ENCODE measurements at regions not wholly inside any gene's neighbourhood (a gene's known extent, or its start where the extent isn't known, plus 50 kb on each side); places are given as distances from the start of the nearest gene placed in this dataset.

DNA sequence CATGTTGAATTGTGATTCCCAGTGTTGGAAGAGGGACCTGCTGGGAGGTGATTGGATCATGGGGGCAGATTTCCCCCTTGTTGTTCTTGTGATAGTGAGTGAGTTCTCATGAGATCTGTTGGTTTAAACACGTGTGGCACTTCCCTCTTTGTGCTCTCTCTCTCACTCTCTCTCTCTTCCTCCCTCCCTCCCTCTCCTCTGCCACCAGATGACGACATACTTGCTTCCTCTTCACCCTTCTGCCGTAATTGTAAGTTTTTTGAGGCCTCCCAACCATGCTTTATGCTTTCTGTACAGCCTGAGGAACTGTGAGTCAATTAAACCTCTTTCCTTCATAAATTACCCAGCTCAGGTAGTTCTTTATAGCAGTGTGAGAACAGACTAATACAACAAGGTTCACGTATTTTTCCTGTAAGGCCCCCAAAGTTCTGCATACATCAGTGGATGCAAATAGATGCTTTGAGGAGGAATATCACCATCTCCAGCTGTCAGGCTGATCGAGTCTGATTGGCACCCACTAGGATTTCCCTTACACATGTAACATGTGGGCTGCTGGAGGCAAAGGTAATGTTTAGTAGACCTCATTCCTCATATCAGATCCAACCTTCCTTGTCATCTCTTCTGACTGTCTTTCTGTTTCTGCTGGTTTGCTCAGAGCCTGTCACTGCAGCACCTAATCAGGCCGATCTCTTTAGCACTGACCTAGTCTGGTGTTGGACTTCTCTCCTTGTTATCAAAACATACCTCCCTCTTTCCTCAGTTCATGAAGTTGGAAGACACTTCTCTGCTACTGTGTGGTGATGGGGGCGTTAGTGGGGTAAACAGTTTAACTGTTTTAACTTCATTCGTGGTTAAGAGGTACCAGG lies 54.3 kb upstream of the BACH2 start:
- no CpG with 5 or more reads among the region's 8 CpGs for WGBS (ENCODE audit: insufficient coverage)
- ATAC-seq (replicated peaks in 1 of 4): peak; percentile 91 to 98 (median 95)
- Histone ChIP-seq H3K36me3 (ENCODE audit: control insufficient read depth in 2 of 2, extremely low read depth in 1 of 2, insufficient read depth in 1 of 2, low read length in 1 of 2) (no peaks in the 10 kb centered on the region), H3K4me1 (ENCODE audit: control insufficient read depth in 1 of 2, extremely low read depth in 1 of 2, insufficient read depth in 2 of 2, low read length in 2 of 2) (peaks cover 5 to 10% of the 10 kb centered on the region in 2 experiments), H3K4me3 (ENCODE audit: control insufficient read depth in 1 of 2, extremely low read depth in 1 of 2, low read length in 1 of 2) (no peak overlapping the region), H3K27me3 (replicated peaks in 1 of 2; ENCODE audit: control insufficient read depth in 2 of 2, extremely low read depth in 1 of 2, insufficient read depth in 2 of 2, low read length in 1 of 2) (peaks cover 0 to 1% of the 10 kb centered on the region in 2 experiments), H3K9me3 (no peaks in the 10 kb centered on the region), H3K27ac (ENCODE audit: low read length) (peak overlapping the region; percentile 57)
- peak; percentile 10 to 80 (median 48) for DNase-seq
- H3K27ac Mint-ChIP-seq: peak overlapping the region; percentile 74 to 88
- H3K36me3 Mint-ChIP-seq: no peaks in the 10 kb centered on the region
- peaks cover 2 to 4% of the 10 kb centered on the region in 2 donors for H3K27me3 Mint-ChIP-seq
- CTCF ChIA-PET: no interaction called here
- peak overlapping the region in 2 of 3 donors; percentile 14 to 27 for H3K4me3 Mint-ChIP-seq
- peaks cover 0 to 3% (median 0%) of the 10 kb centered on the region in 3 donors for H3K9me3 Mint-ChIP-seq
- H3K4me1 Mint-ChIP-seq: peaks cover 23 to 29% (median 26%) of the 10 kb centered on the region in 3 donors
- POLR2A ChIA-PET: interaction anchor here in 1 of 2 donors (0.8 kb wide), 1 partner anchor 54 kb away, joined by 3 read pairs; no protein-coding TSS in a partner anchor

DNA sequence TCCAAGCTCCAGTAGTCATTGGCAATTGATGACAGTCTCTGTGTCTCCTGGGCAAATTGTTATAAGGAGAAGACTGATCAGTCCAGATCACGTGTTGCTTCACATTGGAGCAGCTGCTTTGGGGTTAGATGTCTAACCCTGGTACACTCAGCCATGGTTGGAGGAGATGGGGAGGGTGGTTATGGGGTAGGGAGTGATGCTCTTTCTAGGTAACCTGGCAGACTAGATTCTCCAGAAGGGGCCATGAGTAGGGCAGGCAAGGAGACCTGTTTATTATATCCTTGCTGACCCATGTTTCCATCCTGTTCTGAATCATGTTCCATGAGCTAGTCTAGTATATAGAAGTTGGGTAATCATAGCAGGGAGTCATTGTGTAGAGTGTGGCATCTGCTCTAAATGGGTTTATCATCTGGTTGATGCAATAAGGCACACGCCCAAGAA lies 50.8 kb upstream of the BACH2 start:
- WGBS (ENCODE audit: insufficient coverage): 93% methylated on average over 2 of the region's 2 CpGs
- DNase-seq: no peak

DNA sequence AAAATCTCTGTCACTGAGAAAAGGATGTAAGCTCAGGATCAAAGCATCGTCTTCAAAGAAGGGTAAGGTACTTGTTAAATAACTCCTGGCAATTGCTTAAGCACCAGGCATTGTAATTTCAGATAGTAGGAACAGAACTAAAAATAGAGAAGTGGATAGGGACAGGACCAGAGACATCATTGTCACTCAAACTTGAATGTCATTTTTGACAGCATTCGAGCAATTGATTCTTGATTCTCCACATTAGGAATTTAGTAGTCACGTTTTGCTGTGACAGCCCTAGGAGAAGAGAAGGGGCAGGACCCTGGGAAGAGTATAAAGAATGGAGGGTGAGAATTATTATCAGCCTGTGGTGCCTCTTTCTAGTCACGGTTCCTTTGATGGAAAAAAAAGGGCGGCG lies 50.1 kb upstream of the BACH2 start:
- DNase-seq (no peak), ATAC-seq (replicated peaks in 1 of 4) (no peak)
- 67% methylated on average over 3 of the region's 6 CpGs for WGBS (ENCODE audit: insufficient coverage)
- H3K27me3 Mint-ChIP-seq: peaks cover 5 to 10% of the 10 kb centered on the region in 2 donors
- Histone ChIP-seq H3K36me3 (ENCODE audit: control insufficient read depth in 2 of 2, extremely low read depth in 1 of 2, insufficient read depth in 1 of 2, low read length in 1 of 2) (no peaks in the 10 kb centered on the region), H3K27me3 (replicated peaks in 1 of 2; ENCODE audit: control insufficient read depth in 2 of 2, extremely low read depth in 1 of 2, insufficient read depth in 2 of 2, low read length in 1 of 2) (peaks cover 0 to 4% of the 10 kb centered on the region in 2 experiments), H3K9me3 (no peaks in the 10 kb centered on the region), H3K4me3 (ENCODE audit: control insufficient read depth in 1 of 2, extremely low read depth in 1 of 2, low read length in 1 of 2) (no peak overlapping the region), H3K4me1 (ENCODE audit: control insufficient read depth in 1 of 2, extremely low read depth in 1 of 2, insufficient read depth in 2 of 2, low read length in 2 of 2) (peaks cover 5 to 10% of the 10 kb centered on the region in 2 experiments), H3K27ac (ENCODE audit: low read length) (no peak overlapping the region)
- no peak overlapping the region for H3K4me3 Mint-ChIP-seq
- peaks cover 0 to 3% (median 0%) of the 10 kb centered on the region in 3 donors for H3K9me3 Mint-ChIP-seq
- peaks cover 16 to 20% (median 17%) of the 10 kb centered on the region in 3 donors for H3K4me1 Mint-ChIP-seq
- ChIA-PET CTCF (interaction anchor here in 1 of 2 donors (1.3 kb wide), 1 partner anchor 46 kb away, joined by 5 read pairs; no protein-coding TSS in a partner anchor), POLR2A (no interaction called here)
- no peaks in the 10 kb centered on the region for H3K36me3 Mint-ChIP-seq
- H3K27ac Mint-ChIP-seq: no peak overlapping the region

More for the DNA sequence above, 50.8 kb upstream of the BACH2 start:
- H3K9me3 ChIP-seq: no peaks in the 10 kb centered on the region
- no peak overlapping the region for H3K4me3 ChIP-seq (ENCODE audit: control insufficient read depth in 1 of 2, extremely low read depth in 1 of 2, low read length in 1 of 2)
- H3K27ac ChIP-seq (ENCODE audit: low read length): no peak overlapping the region
- peaks cover 22 to 27% (median 24%) of the 10 kb centered on the region in 3 donors for H3K4me1 Mint-ChIP-seq
- ChIA-PET CTCF (interaction anchor here in 1 of 2 donors (1.3 kb wide), 1 partner anchor 46 kb away, joined by 5 read pairs; no protein-coding TSS in a partner anchor), POLR2A (no interaction called here)
- H3K27ac Mint-ChIP-seq: no peak overlapping the region
- no peaks in the 10 kb centered on the region for H3K36me3 ChIP-seq (ENCODE audit: control insufficient read depth in 2 of 2, extremely low read depth in 1 of 2, insufficient read depth in 1 of 2, low read length in 1 of 2)
- peaks cover 0 to 3% (median 0%) of the 10 kb centered on the region in 3 donors for H3K9me3 Mint-ChIP-seq
- no peak for ATAC-seq (replicated peaks in 1 of 4)
- no peak overlapping the region for H3K4me3 Mint-ChIP-seq
- peaks cover 0 to 4% of the 10 kb centered on the region in 2 experiments for H3K27me3 ChIP-seq (replicated peaks in 1 of 2; ENCODE audit: control insufficient read depth in 2 of 2, extremely low read depth in 1 of 2, insufficient read depth in 2 of 2, low read length in 1 of 2)
- H3K4me1 ChIP-seq (ENCODE audit: control insufficient read depth in 1 of 2, extremely low read depth in 1 of 2, insufficient read depth in 2 of 2, low read length in 2 of 2): peaks cover 5 to 10% of the 10 kb centered on the region in 2 experiments
- H3K36me3 Mint-ChIP-seq: no peaks in the 10 kb centered on the region
- H3K27me3 Mint-ChIP-seq: peaks cover 4 to 10% of the 10 kb centered on the region in 2 donors

All from T-cell (primary cell).